ENCODE measurements at regions not wholly inside any gene's neighbourhood (a gene's known extent, or its start where the extent isn't known, plus 50 kb on each side); places are given as distances from the start of the nearest gene placed in this dataset.

GRCh38 chr3:102378216-102378615 is 56.6 kb upstream of the ZPLD1 start:
- TF ChIP-seq POLR2A (IDR thresholded peaks at IDR 0.05) (no peak), CTCF (IDR thresholded peaks at IDR 0.05 in 8 of 11, conservative IDR thresholded peaks at IDR 0.05 in 3 of 11) (no peak), POLR2AphosphoS5 (IDR thresholded peaks at IDR 0.05) (no peak)

Measured in spleen (tissue), 7 donors.